ENCODE measurements at regions not wholly inside any gene's neighbourhood (a gene's known extent, or its start where the extent isn't known, plus 50 kb on each side); places are given as distances from the start of the nearest gene placed in this dataset.

DNA sequence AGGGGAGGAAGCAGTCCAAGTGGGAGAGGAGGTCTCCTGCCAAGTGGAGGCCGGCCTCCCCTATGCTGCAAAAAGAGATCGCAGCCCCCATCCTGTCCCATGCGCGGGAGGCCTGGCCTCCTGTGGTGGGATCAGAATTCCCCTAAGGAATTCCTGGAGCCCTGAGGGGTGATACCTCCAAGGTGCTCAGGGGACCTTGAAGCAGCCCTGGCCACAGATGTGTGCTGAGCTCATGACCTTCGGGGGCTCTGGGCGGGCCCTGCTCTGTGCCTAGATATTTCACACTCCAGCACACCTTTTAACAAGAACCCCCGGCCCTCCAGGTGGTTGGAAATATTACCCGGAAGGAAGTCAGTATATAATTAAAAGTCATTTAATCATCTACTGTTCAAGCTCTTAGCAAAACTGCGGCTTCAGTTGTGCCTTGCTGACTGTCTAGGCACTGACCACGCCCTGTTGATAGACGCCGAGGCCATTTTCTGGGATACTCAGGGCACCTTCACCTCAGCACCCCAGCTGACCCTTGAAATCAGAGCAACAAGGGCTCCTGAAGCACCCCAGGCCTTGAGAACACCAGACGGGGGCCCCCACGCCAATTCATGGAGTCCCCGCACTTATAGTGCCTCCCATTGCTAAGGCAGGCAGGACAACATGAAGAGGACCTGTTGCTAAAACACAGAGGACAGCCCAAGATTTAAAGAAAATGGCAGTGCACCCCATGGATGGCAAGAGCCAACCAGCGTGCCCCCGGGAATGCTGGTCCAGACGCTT is 119.1 kb downstream of the NDUFA10 start:
- no peak for DNase-seq (ENCODE audit: low read depth)

GRCh38 chr2:239905306-239905705 is 119.8 kb downstream of the NDUFA10 start:
- DNase-seq (ENCODE audit: low read depth) = no peak

DNA sequence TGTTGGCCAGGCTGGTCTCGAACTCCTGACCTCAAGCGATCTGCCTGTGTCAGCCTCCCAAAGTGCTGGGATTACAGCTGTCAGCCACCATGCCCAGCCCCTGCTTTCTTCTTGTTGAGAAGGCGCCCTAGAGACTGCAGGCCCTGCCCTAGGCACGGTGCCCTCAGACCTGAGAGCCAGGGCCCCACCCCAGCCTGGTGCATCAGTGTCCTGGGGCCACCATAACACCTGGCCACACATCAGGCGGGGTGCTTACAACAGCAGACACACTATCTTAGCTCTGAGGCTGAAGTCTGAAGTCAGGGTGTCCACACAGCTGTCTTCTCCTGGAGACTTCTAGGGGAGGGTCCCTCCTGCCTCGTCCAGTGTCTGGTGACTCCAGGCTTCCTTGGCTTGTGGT is 120.6 kb downstream of the NDUFA10 start:
- no peak for DNase-seq (ENCODE audit: low read depth)

DNA sequence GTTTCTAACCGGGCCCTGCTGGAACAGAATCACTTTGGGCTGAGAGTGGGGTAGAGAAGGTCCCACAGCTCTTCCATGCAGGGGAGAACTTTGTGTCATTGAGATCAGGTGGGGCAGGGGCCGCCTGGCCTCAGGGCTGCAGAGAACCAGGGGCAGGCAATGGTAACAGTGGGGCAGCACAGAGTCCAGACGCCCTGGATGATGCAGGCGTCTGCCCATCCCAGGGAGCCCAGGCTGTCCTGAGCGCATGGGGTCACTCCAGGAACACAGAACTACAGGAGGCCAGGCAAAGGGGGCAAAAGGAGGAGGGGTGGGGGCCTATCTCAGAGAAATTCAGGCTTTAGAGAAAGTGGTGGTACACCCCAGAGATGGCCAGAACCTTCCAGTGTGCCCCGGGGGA is 121.3 kb downstream of the NDUFA10 start:
- DNase-seq (ENCODE audit: low read depth) = no peak

DNA sequence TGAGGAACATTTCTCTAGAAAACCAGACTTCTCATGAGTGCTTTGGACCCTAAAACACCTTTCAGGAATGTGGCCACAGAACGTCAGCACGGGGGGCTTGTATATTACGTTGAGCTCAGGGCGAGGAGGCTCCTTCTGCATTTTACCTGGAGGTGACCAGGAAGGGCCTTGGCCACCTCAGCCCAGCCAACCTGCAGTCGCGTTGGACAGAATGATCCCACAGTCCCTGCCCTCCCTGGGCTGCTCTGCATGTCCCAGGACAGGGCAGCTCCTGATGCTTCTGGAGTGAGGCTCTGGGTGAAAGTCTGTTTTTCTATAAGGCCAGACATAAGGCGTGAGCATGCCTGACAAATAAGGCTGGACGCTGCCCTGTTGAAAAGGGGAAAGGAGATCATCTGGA is 121.9 kb downstream of the NDUFA10 start:
- DNase-seq (ENCODE audit: low read depth) = no peak

DNA sequence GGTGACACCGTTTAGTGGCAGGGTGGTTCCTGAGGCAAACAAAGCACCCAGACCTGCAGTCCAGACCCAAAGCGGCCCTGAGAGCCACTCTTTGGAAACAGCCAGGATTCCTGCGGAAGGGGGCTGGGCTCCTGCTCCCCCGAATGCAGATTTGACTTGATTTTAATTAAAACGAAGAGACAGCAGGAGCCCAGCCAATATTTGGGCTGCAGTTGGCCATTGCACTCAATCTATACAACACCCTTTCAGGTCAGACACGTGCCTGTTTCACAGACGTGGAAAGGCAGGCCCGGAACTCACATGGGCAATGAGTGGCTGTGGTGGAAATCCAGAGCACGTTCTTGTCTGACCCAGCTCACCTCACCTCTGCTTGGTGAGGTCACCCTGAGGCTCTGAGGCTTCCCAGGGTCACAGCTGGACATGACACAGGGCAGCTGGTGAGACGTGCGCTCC is 122.4 kb downstream of the NDUFA10 start:
- DNase-seq (ENCODE audit: low read depth) = no peak

- DNase-seq (ENCODE audit: low read depth) = no peak
Observed at GRCh38 chr2:239898292-239898925, 126.7 kb downstream of the NDUFA10 start.

DNA sequence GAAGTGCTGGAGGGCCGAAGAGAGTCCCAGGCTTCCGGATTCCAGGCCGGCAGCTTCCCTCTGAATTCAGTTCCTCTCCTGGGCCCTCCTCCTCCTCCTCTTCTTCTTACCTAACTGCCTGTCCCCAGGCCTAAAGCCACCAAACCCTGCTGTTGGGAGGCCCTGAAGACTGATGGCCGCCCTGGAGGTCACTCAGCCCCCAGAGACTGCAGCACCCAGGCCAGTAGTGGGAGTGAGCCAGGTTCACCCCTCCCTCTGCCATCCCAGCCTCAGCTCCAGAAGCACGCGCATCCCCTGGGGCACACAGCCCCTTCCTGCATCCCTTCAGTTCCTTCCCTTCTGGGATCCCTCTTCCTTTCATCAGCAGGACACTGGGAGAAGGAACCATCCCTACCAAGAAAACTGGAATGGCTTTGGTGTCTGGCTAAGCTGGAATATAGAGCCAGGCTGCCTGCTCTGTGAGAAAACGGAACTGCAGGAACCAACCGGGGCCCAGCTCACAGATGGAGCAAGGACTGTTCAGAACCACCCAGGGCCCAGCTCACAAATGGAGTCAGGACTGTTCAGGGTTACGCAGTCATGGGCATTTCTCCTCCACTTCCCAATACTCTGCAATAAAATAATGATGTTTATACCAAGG is 127.4 kb downstream of the NDUFA10 start:
- DNase-seq (ENCODE audit: low read depth) = no peak

GRCh38 chr2:239896075-239896474 is 129.1 kb downstream of the NDUFA10 start:
- no peak for DNase-seq (ENCODE audit: low read depth)

GRCh38 chr2:239895669-239896068 is 129.5 kb downstream of the NDUFA10 start:
- DNase-seq (ENCODE audit: low read depth) = no peak

DNA sequence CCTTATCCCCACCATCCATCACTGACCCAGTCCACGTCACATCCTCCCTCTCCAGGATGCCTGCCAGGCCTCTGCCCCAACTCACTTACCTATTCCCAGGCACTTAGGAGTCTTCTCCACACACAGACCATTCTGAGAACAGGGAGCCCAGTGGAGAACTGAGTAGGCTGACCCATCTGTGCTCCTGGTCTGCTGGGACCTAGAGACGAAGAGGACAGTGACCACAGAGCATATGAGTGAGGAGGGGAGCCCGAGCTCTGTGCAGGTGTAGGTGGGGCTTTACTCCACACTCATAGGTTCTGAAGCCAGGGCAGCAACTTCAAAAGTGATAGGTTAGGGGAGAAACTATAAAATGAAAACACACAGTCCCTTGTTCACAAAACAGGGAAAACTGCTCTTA is 130.0 kb downstream of the NDUFA10 start:
- no peak for DNase-seq (ENCODE audit: low read depth)

DNA sequence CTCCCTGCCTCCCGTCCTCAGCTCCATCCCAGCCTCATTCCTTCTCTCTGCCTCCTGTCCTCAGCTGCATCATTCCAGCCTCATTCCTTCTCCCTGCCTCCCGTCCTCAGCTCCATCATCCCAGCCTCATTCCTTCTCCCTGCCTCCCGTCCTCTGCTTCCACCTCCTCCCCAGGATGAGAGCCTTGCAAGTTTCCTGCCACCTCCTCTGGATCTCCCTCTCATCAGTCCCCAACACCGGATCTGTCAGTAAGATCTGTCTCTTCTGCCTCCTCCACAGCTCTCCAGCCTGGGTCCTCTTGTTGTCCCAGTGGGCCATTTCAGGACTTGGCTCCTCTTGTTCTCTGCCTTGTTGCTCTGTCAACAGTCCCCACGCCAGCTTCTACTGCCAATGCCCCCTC is 130.9 kb downstream of the NDUFA10 start:
- DNase-seq (ENCODE audit: low read depth) = no peak

DNA sequence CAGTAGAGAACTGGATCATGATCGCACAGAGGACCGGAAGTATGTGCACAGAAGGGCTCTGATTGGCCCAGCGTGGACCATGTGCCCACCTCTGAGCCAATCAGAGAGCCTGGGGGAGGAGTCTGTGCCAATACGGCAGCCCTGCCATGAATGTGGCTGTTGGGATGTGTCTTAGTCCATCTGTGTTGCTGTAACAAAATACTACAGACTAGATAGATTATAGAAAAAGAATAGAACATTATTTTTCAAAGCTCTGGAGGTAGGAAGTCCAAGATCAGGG is 132.0 kb downstream of the NDUFA10 start:
- no peak for DNase-seq (ENCODE audit: low read depth)

DNA sequence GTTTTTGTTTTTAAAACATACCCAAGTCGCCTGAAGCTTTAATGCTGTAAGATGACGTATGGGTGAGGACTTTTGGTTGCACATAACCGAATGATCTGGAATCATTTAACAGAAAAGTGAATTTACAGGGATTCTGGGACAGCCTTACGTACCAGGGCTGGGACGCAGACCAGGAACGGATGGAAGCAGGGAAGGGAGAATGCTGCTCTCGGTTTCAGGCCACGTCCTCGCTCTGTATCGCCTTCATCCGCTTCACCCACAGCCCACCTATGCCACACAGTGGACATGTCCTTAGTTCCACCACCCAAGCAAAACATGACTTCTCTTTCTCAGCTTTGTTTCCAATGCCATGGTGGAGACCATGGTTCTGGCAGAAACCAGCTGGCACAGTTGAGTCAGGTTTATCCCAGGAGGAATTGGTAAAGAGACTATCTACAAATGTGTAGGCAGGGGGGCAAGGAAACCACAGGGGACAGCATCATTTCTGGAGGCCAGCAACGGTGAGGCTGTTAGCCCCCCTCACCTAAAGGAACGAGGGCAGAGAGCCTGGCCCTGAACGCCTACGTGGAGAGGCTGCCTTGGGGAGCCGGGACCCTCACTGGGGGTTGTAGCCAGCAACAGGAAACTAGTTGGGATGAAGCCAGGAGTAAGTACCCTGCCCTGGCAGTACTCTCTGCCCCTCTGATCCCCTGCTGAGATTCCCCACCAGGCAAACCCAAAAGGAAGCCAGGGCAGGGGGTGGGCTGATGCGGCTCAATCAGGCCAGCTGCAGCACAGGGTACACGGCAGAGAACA is 132.5 kb downstream of the NDUFA10 start:
- no peak for DNase-seq (ENCODE audit: low read depth)

- no peak for DNase-seq (ENCODE audit: low read depth)
Observed at GRCh38 chr2:239891698-239892097, 133.4 kb downstream of the NDUFA10 start.

DNA sequence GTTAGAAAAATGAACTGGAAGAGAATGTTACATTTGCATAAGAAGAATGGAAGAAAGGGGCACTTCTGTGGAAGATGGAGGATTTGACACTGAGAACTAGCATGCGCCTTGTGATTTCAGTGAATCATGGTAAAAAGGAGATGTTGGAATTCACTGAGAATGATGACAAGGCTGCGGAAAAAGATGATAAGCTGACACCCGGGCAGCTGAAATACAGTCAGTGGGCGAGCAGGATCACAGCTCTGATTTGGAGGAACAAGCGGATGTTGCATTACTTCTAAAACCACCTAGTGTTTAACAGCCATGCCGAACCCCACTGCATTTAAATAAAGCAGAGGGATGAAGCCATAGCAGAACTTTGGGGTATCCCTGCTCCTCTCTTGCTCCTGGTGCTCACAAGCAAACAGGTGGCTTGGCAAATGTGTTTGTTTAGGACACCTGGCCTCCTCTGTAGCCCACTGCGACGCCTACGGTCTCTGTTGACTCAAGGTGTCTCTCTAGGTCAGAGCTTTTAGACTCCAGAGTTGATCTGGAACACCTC is 134.9 kb downstream of the NDUFA10 start:
- no peak for DNase-seq (ENCODE audit: low read depth)

DNA sequence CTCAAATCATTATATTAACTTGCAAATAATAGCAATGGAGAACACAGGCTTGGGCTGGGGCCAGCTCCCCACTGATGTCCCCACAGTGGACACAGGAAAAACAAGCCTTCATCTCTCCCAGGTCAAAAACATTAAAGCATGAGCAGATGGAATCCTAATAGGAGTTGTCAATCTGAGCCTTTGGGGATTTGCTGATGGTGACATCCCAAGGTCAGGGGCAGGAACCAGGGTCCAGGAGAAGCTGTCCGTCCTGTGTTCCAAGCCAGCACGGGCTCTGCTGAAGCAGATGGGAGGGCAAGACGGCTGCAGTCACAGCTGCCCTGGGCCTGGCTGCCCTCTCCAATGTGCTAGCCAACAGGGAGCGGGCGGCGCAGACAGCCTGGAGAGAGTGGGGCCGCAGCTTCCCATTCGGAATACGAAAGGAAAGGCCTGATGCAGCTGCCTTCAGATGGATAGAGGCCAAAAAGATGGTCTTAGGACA is 135.5 kb downstream of the NDUFA10 start:
- DNase-seq (ENCODE audit: low read depth) = no peak

- no peak for DNase-seq (ENCODE audit: low read depth)
Observed at GRCh38 chr2:239887604-239888003, 137.5 kb downstream of the NDUFA10 start.

- DNase-seq (ENCODE audit: low read depth) = no peak
Observed at GRCh38 chr2:239886781-239887180, 138.4 kb downstream of the NDUFA10 start.

- DNase-seq (ENCODE audit: low read depth) = no peak
Observed at GRCh38 chr2:239884875-239885274, 140.3 kb downstream of the NDUFA10 start.

GRCh38 chr2:239884051-239884405 is 141.1 kb downstream of the NDUFA10 start:
- DNase-seq (ENCODE audit: low read depth) = no peak

GRCh38 chr2:239883326-239884050 is 141.7 kb downstream of the NDUFA10 start:
- no peak for DNase-seq (ENCODE audit: low read depth)
